Tibial nerve (tissue), 4 donors: ENCODE measurements at regions not wholly inside any gene's neighbourhood (a gene's known extent, or its start where the extent isn't known, plus 50 kb on each side); places are given as distances from the start of the nearest gene placed in this dataset.

Experiments used
- EP300 ChIP-seq, 2 donors: sonication (generic); formaldehyde crosslinking; IDR thresholded peaks; one replicate each; pipeline ENCODE4 v1.6.1; 2017; ENCODE audit warnings: antibody characterized with exemption in 2 of 2, mild to moderate bottlenecking in 1 of 2
- POLR2A ChIP-seq, 2 donors: fragments of 450-650 bp; IDR thresholded peaks; one replicate each; pipeline ENCODE4 v1.6.1; 2017; ENCODE audit warnings: antibody characterized with exemption in 2 of 2, mild to moderate bottlenecking in 2 of 2, moderate library complexity in 2 of 2
- TF ChIP-seq, protein P1 (sequence below), 5 experiments: fragments of 200-600 bp in 3 of 5; fragments of 450-650 bp in 2 of 5; sonication (generic) in 3 of 5; IDR thresholded peaks; one replicate each; pipeline ENCODE4 v1.5.1; 2016 to 2019; ENCODE audit warnings: antibody characterized with exemption in 5 of 5, mild to moderate bottlenecking in 3 of 5, moderate library complexity in 2 of 5

GRCh38 chr1:219318826-219319225, 145.1 kb downstream of the LYPLAL1 start:
- no peak for TF ChIP-seq POLR2A (IDR thresholded peaks at IDR 0.05)
- TF ChIP-seq, protein P1, sequence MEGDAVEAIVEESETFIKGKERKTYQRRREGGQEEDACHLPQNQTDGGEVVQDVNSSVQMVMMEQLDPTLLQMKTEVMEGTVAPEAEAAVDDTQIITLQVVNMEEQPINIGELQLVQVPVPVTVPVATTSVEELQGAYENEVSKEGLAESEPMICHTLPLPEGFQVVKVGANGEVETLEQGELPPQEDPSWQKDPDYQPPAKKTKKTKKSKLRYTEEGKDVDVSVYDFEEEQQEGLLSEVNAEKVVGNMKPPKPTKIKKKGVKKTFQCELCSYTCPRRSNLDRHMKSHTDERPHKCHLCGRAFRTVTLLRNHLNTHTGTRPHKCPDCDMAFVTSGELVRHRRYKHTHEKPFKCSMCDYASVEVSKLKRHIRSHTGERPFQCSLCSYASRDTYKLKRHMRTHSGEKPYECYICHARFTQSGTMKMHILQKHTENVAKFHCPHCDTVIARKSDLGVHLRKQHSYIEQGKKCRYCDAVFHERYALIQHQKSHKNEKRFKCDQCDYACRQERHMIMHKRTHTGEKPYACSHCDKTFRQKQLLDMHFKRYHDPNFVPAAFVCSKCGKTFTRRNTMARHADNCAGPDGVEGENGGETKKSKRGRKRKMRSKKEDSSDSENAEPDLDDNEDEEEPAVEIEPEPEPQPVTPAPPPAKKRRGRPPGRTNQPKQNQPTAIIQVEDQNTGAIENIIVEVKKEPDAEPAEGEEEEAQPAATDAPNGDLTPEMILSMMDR (IDR thresholded peaks at IDR 0.05): no peak
- no peak for TF ChIP-seq EP300 (IDR thresholded peaks at IDR 0.05)
